ENCODE measurements at regions not wholly inside any gene's neighbourhood (a gene's known extent, or its start where the extent isn't known, plus 50 kb on each side); places are given as distances from the start of the nearest gene placed in this dataset.

- H3K4me1 ChIP-seq (ENCODE audit: insufficient read depth, low read length) = no peaks in the 10 kb centered on the region
- intact Hi-C loops (cut with micrococcal nuclease; ENCODE audit: unreplicated experiment) = no loop called here
- H3K9ac ChIP-seq (ENCODE audit: insufficient read depth, low read depth, low read length) = no peak overlapping the region
- no peak for ATAC-seq
- no peak for FAIRE-seq
- H4K20me1 ChIP-seq (ENCODE audit: insufficient read depth, low read length) = no peaks in the 10 kb centered on the region
- no TSS peak for BruUV-seq (replicated peaks)
- 11% methylated on average over 10 of the region's 10 CpGs for WGBS (ENCODE audit: low lambda C conversion rate)
- no peaks in the 10 kb centered on the region for H3K9me3 ChIP-seq (ENCODE audit: low read length)
- H3K4me2 ChIP-seq (ENCODE audit: low read depth, low read length) = no peak overlapping the region
- POLR2A ChIA-PET = no interaction called here
- no peak overlapping the region for H3K4me3 ChIP-seq (replicated peaks in 1 of 3; ENCODE audit: insufficient read depth in 1 of 3, low read depth in 2 of 3, low read length in 3 of 3)
- no peak for DNase-seq (ENCODE audit: low spot score)
- H3K79me2 ChIP-seq (ENCODE audit: insufficient read depth, low read length) = no peaks in the 10 kb centered on the region
- no peaks in the 10 kb centered on the region for H3K36me3 ChIP-seq (replicated peaks in 1 of 2; ENCODE audit: control insufficient read depth in 1 of 2, insufficient read depth in 2 of 2, low read length in 2 of 2)
- in situ Hi-C loops (cut with HindIII; ENCODE audit: extremely low pct_ligation_motif_present, low pct_unique_long_range_greater_than_20kb) = no loop called here
- no peak overlapping the region for H3K27ac ChIP-seq (ENCODE audit: extremely low read length, insufficient read depth, low read length)
- CTCF ChIA-PET (ENCODE audit: low intra/inter-chr PET ratio, low total read pairs) = no interaction called here
- no peak overlapping the region for H2AFZ ChIP-seq (ENCODE audit: low read length)
- no peaks in the 10 kb centered on the region for H3K27me3 ChIP-seq (ENCODE audit: control insufficient read depth in 1 of 2, insufficient read depth in 2 of 2, low read length in 2 of 2)
- TF ChIP-seq EP300 (IDR thresholded peaks at IDR 0.05; ENCODE audit: low read depth in 2 of 2, low read length in 2 of 2) = no peak
- no peak for TF ChIP-seq EP300 (CRISPR knock-in tag; IDR thresholded peaks at IDR 0.05; ENCODE audit: borderline replicate concordance)
- no peak for TF ChIP-seq TEAD3 (CRISPR knock-in tag; optimal IDR thresholded peaks at IDR 0.05; ENCODE audit: borderline replicate concordance)
- TF ChIP-seq NR2F2 (IDR thresholded peaks at IDR 0.05; ENCODE audit: borderline replicate concordance, low read depth) = no peak
- TF ChIP-seq, protein P1, sequence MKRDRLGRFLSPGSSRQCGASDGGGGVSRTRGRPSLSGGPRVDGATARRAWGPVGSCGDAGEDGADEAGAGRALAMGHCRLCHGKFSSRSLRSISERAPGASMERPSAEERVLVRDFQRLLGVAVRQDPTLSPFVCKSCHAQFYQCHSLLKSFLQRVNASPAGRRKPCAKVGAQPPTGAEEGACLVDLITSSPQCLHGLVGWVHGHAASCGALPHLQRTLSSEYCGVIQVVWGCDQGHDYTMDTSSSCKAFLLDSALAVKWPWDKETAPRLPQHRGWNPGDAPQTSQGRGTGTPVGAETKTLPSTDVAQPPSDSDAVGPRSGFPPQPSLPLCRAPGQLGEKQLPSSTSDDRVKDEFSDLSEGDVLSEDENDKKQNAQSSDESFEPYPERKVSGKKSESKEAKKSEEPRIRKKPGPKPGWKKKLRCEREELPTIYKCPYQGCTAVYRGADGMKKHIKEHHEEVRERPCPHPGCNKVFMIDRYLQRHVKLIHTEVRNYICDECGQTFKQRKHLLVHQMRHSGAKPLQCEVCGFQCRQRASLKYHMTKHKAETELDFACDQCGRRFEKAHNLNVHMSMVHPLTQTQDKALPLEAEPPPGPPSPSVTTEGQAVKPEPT (CRISPR knock-in tag; IDR thresholded peaks at IDR 0.05; ENCODE audit: low read depth) = no peak
- TF ChIP-seq ATF5 (CRISPR knock-in tag; IDR thresholded peaks at IDR 0.05; ENCODE audit: low read depth) = no peak
- TF ChIP-seq, protein P2, sequence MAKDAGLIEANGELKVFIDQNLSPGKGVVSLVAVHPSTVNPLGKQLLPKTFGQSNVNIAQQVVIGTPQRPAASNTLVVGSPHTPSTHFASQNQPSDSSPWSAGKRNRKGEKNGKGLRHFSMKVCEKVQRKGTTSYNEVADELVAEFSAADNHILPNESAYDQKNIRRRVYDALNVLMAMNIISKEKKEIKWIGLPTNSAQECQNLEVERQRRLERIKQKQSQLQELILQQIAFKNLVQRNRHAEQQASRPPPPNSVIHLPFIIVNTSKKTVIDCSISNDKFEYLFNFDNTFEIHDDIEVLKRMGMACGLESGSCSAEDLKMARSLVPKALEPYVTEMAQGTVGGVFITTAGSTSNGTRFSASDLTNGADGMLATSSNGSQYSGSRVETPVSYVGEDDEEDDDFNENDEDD (CRISPR knock-in tag; IDR thresholded peaks at IDR 0.05; ENCODE audit: borderline replicate concordance) = no peak
- TF ChIP-seq RXRB (CRISPR knock-in tag; IDR thresholded peaks at IDR 0.05; ENCODE audit: borderline replicate concordance) = no peak
- TF ChIP-seq FOXP1 (IDR thresholded peaks at IDR 0.05) = no peak
- TF ChIP-seq FOXP1 (CRISPR knock-in tag; IDR thresholded peaks at IDR 0.05) = no peak
- no peak for TF ChIP-seq MAZ (IDR thresholded peaks at IDR 0.05; ENCODE audit: borderline replicate concordance, low read depth, low read length)
- TF ChIP-seq MAZ (CRISPR knock-in tag; IDR thresholded peaks at IDR 0.05; ENCODE audit: low read depth) = no peak
- no peak for TF ChIP-seq ZBTB7A (CRISPR knock-in tag; IDR thresholded peaks at IDR 0.05)
- TF ChIP-seq ZBTB3 (CRISPR knock-in tag; IDR thresholded peaks at IDR 0.05; ENCODE audit: borderline replicate concordance, low read depth) = no peak
- no peak for TF ChIP-seq PAF1 (CRISPR knock-in tag; IDR thresholded peaks at IDR 0.05)
- TF ChIP-seq EZH2 (conservative IDR thresholded peaks at IDR 0.05; ENCODE audit: low read depth, low read length) = no peak
- TF ChIP-seq ZNF20 (CRISPR knock-in tag; IDR thresholded peaks at IDR 0.05) = no peak
- no peak for TF ChIP-seq ZFAT (CRISPR knock-in tag; conservative IDR thresholded peaks at IDR 0.05)
- TF ChIP-seq ZNF777 (CRISPR knock-in tag; IDR thresholded peaks at IDR 0.05) = no peak
These were observed 520.0 kb upstream of the C9orf72 start for GRCh38 chr9:28092981-28093936.
